GM23338 (cell line): ENCODE measurements at regions not wholly inside any gene's neighbourhood (a gene's known extent, or its start where the extent isn't known, plus 50 kb on each side); places are given as distances from the start of the nearest gene placed in this dataset.

Experiments
- ATAC-seq: fragments of 200-7000 bp; cut with Tn5 transposase; 3 replicates; pipeline ENCODE4 v1.9.1; 2020
- DNase-seq: peaks from one replicate; pipeline ENCODE4 v3.0.0-alpha.2; 2015; ENCODE audit warnings: low spot score
- H2AFZ ChIP-seq: fragments of 200-600 bp; sonication (generic); 2 replicates; pipeline ENCODE4 v1.8.0; 2016; ENCODE audit warnings: antibody characterized with exemption, mild to moderate bottlenecking, moderate library complexity
- H3F3A ChIP-seq: fragments of 200-600 bp; sonication (generic); replicated peaks from 2 replicates; pipeline ENCODE4 v1.8.0; 2017; ENCODE audit warnings: antibody characterized with exemption, mixed run types, low read depth
- H3K27ac ChIP-seq: fragments of 200-600 bp; sonication (generic); 2 replicates; pipeline ENCODE4 v1.6.1; 2016; ENCODE audit warnings: low read depth
- H3K27me3 ChIP-seq: fragments of 200-600 bp; sonication (generic); 2 replicates; pipeline ENCODE4 v1.8.0; 2016; ENCODE audit warnings: mild to moderate bottlenecking, mixed run types, moderate library complexity; ENCODE audit not compliant: insufficient read depth
- H3K36me3 ChIP-seq: fragments of 200-600 bp; sonication (generic); 2 replicates; pipeline ENCODE4 v1.8.0; 2016; ENCODE audit warnings: mild to moderate bottlenecking; ENCODE audit not compliant: insufficient read depth
- H3K4me1 ChIP-seq: fragments of 200-600 bp; sonication (generic); 2 replicates; pipeline ENCODE4 v1.8.0; 2016; ENCODE audit warnings: mild to moderate bottlenecking, moderate library complexity; ENCODE audit not compliant: insufficient read depth
- H3K4me2 ChIP-seq: fragments of 200-600 bp; sonication (generic); 2 replicates; pipeline ENCODE4 v1.7.1; 2017; ENCODE audit warnings: mixed run types
- H3K4me3 ChIP-seq: fragments of 200-600 bp; sonication (generic); 2 replicates; pipeline ENCODE4 v1.6.1; 2016; ENCODE audit warnings: mixed run types
- H3K79me2 ChIP-seq: fragments of 200-600 bp; sonication (generic); replicated peaks from 2 replicates; pipeline ENCODE4 v1.8.0; 2017; ENCODE audit warnings: mild to moderate bottlenecking; ENCODE audit not compliant: insufficient read depth
- H3K9me2 ChIP-seq: fragments of 200-600 bp; sonication (generic); 2 replicates; pipeline ENCODE4 v1.8.0; 2017; ENCODE audit not compliant: insufficient read depth
- H4K20me1 ChIP-seq: fragments of 200-600 bp; sonication (generic); replicated peaks from 2 replicates; pipeline ENCODE4 v1.8.0; 2017; ENCODE audit warnings: mild to moderate bottlenecking; ENCODE audit not compliant: insufficient read depth
- H3K27ac Mint-ChIP-seq: 2 replicates; pipeline ENCODE4 v1.8.0; 2020; ENCODE audit warnings: inconsistent platforms, mild to moderate bottlenecking, moderate library complexity, mixed read lengths
- H3K27me3 Mint-ChIP-seq: 3 replicates; pipeline ENCODE4 v1.8.0; 2022; ENCODE audit warnings: low read depth, mild to moderate bottlenecking, moderate library complexity, mixed read lengths, inconsistent platforms; ENCODE audit not compliant: insufficient read depth, poor library complexity
- H3K36me3 Mint-ChIP-seq: 3 replicates; pipeline ENCODE4 v1.8.0; 2021; ENCODE audit warnings: low read depth, mild to moderate bottlenecking, inconsistent platforms, moderate library complexity, mixed read lengths
- H3K4me1 Mint-ChIP-seq: 3 replicates; pipeline ENCODE4 v1.8.0; 2020; ENCODE audit warnings: mild to moderate bottlenecking, inconsistent platforms, mixed read lengths
- H3K4me3 Mint-ChIP-seq: 3 replicates; pipeline ENCODE4 v1.8.0; 2021; ENCODE audit warnings: moderate library complexity, mild to moderate bottlenecking, inconsistent platforms, mixed read lengths
- H3K9me3 Mint-ChIP-seq: 3 replicates; pipeline ENCODE4 v1.8.0; 2020; ENCODE audit warnings: moderate library complexity, mild to moderate bottlenecking, inconsistent platforms, mixed read lengths
- CREB1 ChIP-seq: fragments of 250-450 bp; sonication (Bioruptor Pico); IDR thresholded peaks from 2 replicates; pipeline ENCODE4 v1.5.0; 2020; ENCODE audit warnings: low read depth, mild to moderate bottlenecking, moderate library complexity
- ETS1 ChIP-seq: IDR thresholded peaks from 2 replicates; pipeline ENCODE4 v1.6.1; 2016; ENCODE audit warnings: antibody characterized with exemption
- EZH2 ChIP-seq: fragments of 200-600 bp; sonication (generic); IDR thresholded peaks from one replicate; pipeline ENCODE4 v1.8.0; 2017; ENCODE audit warnings: antibody characterized with exemption, mild to moderate bottlenecking, low read depth; ENCODE audit not compliant: unreplicated experiment
- EZH2phosphoT487 ChIP-seq: fragments of 200-600 bp; sonication (generic); IDR thresholded peaks from one replicate; pipeline ENCODE4 v1.8.1; 2018; ENCODE audit warnings: antibody characterized with exemption; ENCODE audit not compliant: unreplicated experiment
- JUNB ChIP-seq: IDR thresholded peaks from one replicate; pipeline ENCODE4 v1.6.1; 2016; ENCODE audit warnings: antibody characterized with exemption; ENCODE audit not compliant: unreplicated experiment
- POLR2AphosphoS5 ChIP-seq: IDR thresholded peaks from 2 replicates; pipeline ENCODE4 v1.6.1; 2016; ENCODE audit warnings: antibody characterized with exemption, low read depth
- STAT1 ChIP-seq: IDR thresholded peaks from one replicate; pipeline ENCODE4 v1.6.1; 2016; ENCODE audit warnings: antibody characterized with exemption; ENCODE audit not compliant: unreplicated experiment
- ZNF331 ChIP-seq: fragments of 250-450 bp; sonication (Bioruptor Pico); IDR thresholded peaks from 2 replicates; pipeline ENCODE4 v1.5.0; 2020; ENCODE audit warnings: low read depth, mild to moderate bottlenecking, moderate library complexity
- ZNF462 ChIP-seq: fragments of 250-450 bp; sonication (Bioruptor Pico); IDR thresholded peaks from 2 replicates; pipeline ENCODE4 v1.5.0; 2020; ENCODE audit warnings: mild to moderate bottlenecking, moderate library complexity

DNA sequence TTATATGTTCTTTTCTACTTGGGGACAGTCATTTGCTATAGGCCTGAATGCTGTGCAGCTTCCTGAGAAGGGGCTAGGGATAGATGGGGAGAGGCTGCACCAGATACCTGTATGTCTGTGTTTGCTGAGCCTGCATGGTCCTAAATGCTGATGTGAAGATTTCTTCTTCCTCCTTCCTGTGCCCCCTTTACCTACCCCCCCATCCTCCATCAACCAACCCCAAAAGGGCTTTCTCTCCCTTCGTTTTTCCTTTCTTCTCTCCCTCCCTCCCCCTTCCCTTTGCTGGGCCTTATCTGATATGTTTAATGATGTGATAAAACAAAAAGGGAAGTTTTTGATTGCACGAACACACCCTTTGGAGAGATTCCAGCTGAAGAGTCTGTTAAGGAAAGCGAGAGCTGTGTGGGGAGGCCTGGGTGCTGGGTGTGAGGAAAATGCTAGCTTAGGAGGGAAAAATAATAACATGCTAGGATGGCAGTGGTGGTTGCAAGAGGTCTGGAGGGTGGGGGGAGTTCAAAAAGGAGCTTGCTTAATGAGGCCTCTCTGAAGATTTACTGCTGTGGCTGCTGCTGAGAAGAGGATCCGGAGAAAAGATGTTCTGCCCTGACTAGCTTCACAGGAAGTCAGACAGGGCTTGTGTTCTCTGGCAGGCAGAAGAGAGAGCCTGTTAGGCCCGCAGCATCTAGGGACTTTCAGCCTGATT is 101.8 kb downstream of the SAMD9 start:
- Histone ChIP-seq H3K4me3 (no peak overlapping the region), H3K27ac (no peak overlapping the region), H4K20me1 (no peaks in the 10 kb centered on the region), H3K4me1 (peaks cover 18% of the 10 kb centered on the region), H3K79me2 (no peaks in the 10 kb centered on the region), H3K9me2 (peaks cover 2% of the 10 kb centered on the region), H3K36me3 (no peaks in the 10 kb centered on the region), H2AFZ (peak overlapping the region; percentile 87), H3K4me2 (no peak overlapping the region), H3K27me3 (no peaks in the 10 kb centered on the region), H3F3A (no peaks in the 10 kb centered on the region)
- ATAC-seq (no peak; the same call in 2 of the 3 replicates), DNase-seq (no peak)
- no peaks in the 10 kb centered on the region for H3K27me3 Mint-ChIP-seq
- H3K4me3 Mint-ChIP-seq, result no peak overlapping the region
- TF ChIP-seq CREB1 (no peak), STAT1 (no peak), ETS1 (no peak)
- peaks cover 28% of the 10 kb centered on the region for H3K4me1 Mint-ChIP-seq
- H3K36me3 Mint-ChIP-seq, result no peaks in the 10 kb centered on the region
- no peaks in the 10 kb centered on the region for H3K9me3 Mint-ChIP-seq
- peak overlapping the region; percentile 45 for H3K27ac Mint-ChIP-seq

- H3K36me3 ChIP-seq, result no peaks in the 10 kb centered on the region
- H3K27me3 Mint-ChIP-seq, result no peaks in the 10 kb centered on the region
- no peaks in the 10 kb centered on the region for H3K9me3 Mint-ChIP-seq
- ATAC-seq (no peak), DNase-seq (no peak)
- no peaks in the 10 kb centered on the region for H3F3A ChIP-seq
- H3K27me3 ChIP-seq, result no peaks in the 10 kb centered on the region
- no peaks in the 10 kb centered on the region for H4K20me1 ChIP-seq
- H3K36me3 Mint-ChIP-seq, result no peaks in the 10 kb centered on the region
- H3K79me2 ChIP-seq, result no peaks in the 10 kb centered on the region
- peaks cover 28% of the 10 kb centered on the region for H3K4me1 Mint-ChIP-seq
- no peak overlapping the region for H3K27ac ChIP-seq
- no peak overlapping the region; the same call in 1 of the 2 replicates for H2AFZ ChIP-seq
- no peak overlapping the region for H3K27ac Mint-ChIP-seq
- no peak overlapping the region for H3K4me2 ChIP-seq
- H3K4me1 ChIP-seq, result peaks cover 18% of the 10 kb centered on the region
- no peak overlapping the region for H3K4me3 Mint-ChIP-seq
- H3K9me2 ChIP-seq, result no peaks in the 10 kb centered on the region
- no peak overlapping the region for H3K4me3 ChIP-seq
- TF ChIP-seq STAT1 (no peak), EZH2phosphoT487 (no peak), ETS1 (no peak), ZNF462 (CRISPR knock-in tag) (no peak), POLR2AphosphoS5 (no peak), JUNB (no peak), EZH2 (no peak), ZNF331 (no peak)
Observed at GRCh38 chr7:93015101-93015778, 102.5 kb downstream of the SAMD9 start.
